K562 (cell line): ENCODE measurements at regions not wholly inside any gene's neighbourhood (a gene's known extent, or its start where the extent isn't known, plus 50 kb on each side); places are given as distances from the start of the nearest gene placed in this dataset.
"Not testable (repeated sequence)": the region's sequence is repeated elsewhere in the genome, so short reads cannot be mapped to it uniquely, and the experiment has no call there.

Experiments
- HDAC6 ChIP-seq: IDR thresholded peaks from 2 replicates; pipeline ENCODE4 v1.6.1; 2012; ENCODE audit warnings: low read depth, mild to moderate bottlenecking, control low read depth, inconsistent platforms, low read length, moderate library complexity
- POLR2A ChIP-seq: fragments of 450-650 bp; conservative IDR thresholded peaks from 2 replicates; pipeline ENCODE4 v1.6.1; 2016

DNA sequence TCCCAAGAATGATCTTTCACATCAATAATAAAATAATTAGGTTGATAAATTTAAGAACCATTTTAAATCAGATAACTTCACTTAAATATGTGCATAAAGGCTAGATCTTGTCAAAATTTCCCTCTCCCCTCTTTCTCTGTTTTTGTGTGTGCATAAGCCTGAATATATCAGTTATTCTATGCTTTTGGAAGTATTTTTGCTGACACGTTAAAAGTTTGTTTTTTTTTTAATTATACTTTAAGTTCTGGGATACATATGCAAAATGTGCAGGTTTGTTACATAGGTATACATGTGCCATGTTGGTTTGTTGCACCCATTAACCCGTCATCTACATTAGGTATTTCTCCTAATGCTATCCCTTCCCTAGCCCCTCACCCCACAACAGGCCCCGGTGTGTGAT is 391.2 kb downstream of the UTRN start:
- not testable (repeated sequence) for TF ChIP-seq POLR2A, HDAC6
